GM12892 (cell line): ENCODE measurements at regions not wholly inside any gene's neighbourhood (a gene's known extent, or its start where the extent isn't known, plus 50 kb on each side); places are given as distances from the start of the nearest gene placed in this dataset.

Experiments used
- DNase-seq: peaks from one replicate; pipeline ENCODE4 v3.0.0; 2011; ENCODE audit not compliant: insufficient read length
- FAIRE-seq: peaks from 2 replicates; lab custom pipeline; 2011; peaks lifted over from hg19 to GRCh38; lab: Jason Lieb, UNC
- POLR2A ChIP-seq: IDR thresholded peaks from 2 replicates; pipeline ENCODE4 v1.6.1; 2011; ENCODE audit warnings: low read depth, low read length, control low read depth
- POLR2AphosphoS5 ChIP-seq: IDR thresholded peaks from 2 replicates; pipeline ENCODE4 v1.6.1; 2011; ENCODE audit warnings: low read depth, low read length, control low read depth
- TAF1 ChIP-seq: IDR thresholded peaks from 2 replicates; pipeline ENCODE4 v1.6.1; 2011; ENCODE audit warnings: low read depth, mild to moderate bottlenecking, control low read depth, low read length, borderline replicate concordance

GRCh38 chr18:46385124-46385523, 271.9 kb downstream of the LOXHD1 start:
- DNase-seq (no peak), FAIRE-seq (no peak)
- TF ChIP-seq TAF1 (no peak), POLR2A (no peak), POLR2AphosphoS5 (no peak)

GRCh38 chr18:46386788-46387187, 270.2 kb downstream of the LOXHD1 start:
- TF ChIP-seq POLR2AphosphoS5 (no peak), TAF1 (no peak), POLR2A (no peak)
- FAIRE-seq: no peak
- no peak for DNase-seq

GRCh38 chr18:46387441-46388131, 269.4 kb downstream of the LOXHD1 start:
- DNase-seq: no peak

GRCh38 chr18:46388286-46388685, 268.7 kb downstream of the LOXHD1 start:
- DNase-seq (no peak), FAIRE-seq (no peak)
- TF ChIP-seq POLR2AphosphoS5 (no peak), TAF1 (no peak), POLR2A (no peak)

More at GRCh38 chr18:46387441-46388131, 269.4 kb downstream of the LOXHD1 start:
- no peak for FAIRE-seq
- no peak for TF ChIP-seq POLR2A

GRCh38 chr18:46392576-46392975, 264.4 kb downstream of the LOXHD1 start:
- DNase-seq (no peak), FAIRE-seq (no peak)
- TF ChIP-seq POLR2A (no peak), TAF1 (no peak), POLR2AphosphoS5 (no peak)

GRCh38 chr18:46393230-46393629, 263.8 kb downstream of the LOXHD1 start:
- DNase-seq: no peak
- FAIRE-seq: no peak
- no peak for TF ChIP-seq POLR2A
- no peak for TF ChIP-seq TAF1
- TF ChIP-seq POLR2AphosphoS5: no peak

GRCh38 chr18:46393961-46394360, 263.1 kb downstream of the LOXHD1 start:
- no peak for FAIRE-seq
- TF ChIP-seq POLR2A (no peak), POLR2AphosphoS5 (no peak), TAF1 (no peak)
- DNase-seq: no peak

GRCh38 chr18:46395795-46396194, 261.2 kb downstream of the LOXHD1 start:
- DNase-seq (no peak), FAIRE-seq (no peak)
- TF ChIP-seq POLR2A (no peak), TAF1 (no peak), POLR2AphosphoS5 (no peak)

- TF ChIP-seq POLR2A (no peak), TAF1 (no peak), POLR2AphosphoS5 (no peak)
- FAIRE-seq (no peak), DNase-seq (no peak)
Measured at GRCh38 chr18:46397174-46397573, 259.8 kb downstream of the LOXHD1 start.

GRCh38 chr18:46398005-46398404, 259.0 kb downstream of the LOXHD1 start:
- no peak for FAIRE-seq

GRCh38 chr18:46398625-46399024, 258.4 kb downstream of the LOXHD1 start:
- FAIRE-seq (no peak), DNase-seq (no peak)
- TF ChIP-seq POLR2AphosphoS5: no peak
- TF ChIP-seq TAF1: no peak
- no peak for TF ChIP-seq POLR2A

More at GRCh38 chr18:46398005-46398404, 259.0 kb downstream of the LOXHD1 start:
- no peak for TF ChIP-seq POLR2AphosphoS5
- no peak for TF ChIP-seq TAF1
- no peak for TF ChIP-seq POLR2A
- DNase-seq: no peak

GRCh38 chr18:46399303-46399702, 257.7 kb downstream of the LOXHD1 start:
- TF ChIP-seq POLR2A (no peak), POLR2AphosphoS5 (no peak), TAF1 (no peak)
- DNase-seq: no peak
- FAIRE-seq: no peak

GRCh38 chr18:46400449-46400848, 256.6 kb downstream of the LOXHD1 start:
- FAIRE-seq (no peak), DNase-seq (no peak)
- TF ChIP-seq TAF1: no peak
- TF ChIP-seq POLR2A: no peak
- TF ChIP-seq POLR2AphosphoS5: no peak
